CD14-positive monocyte (primary cell): ENCODE measurements at regions not wholly inside any gene's neighbourhood (a gene's known extent, or its start where the extent isn't known, plus 50 kb on each side); places are given as distances from the start of the nearest gene placed in this dataset.

ENCODE experiments used
- DNase-seq, 3 donors: peaks; one replicate each; pipeline ENCODE4 v3.0.0-alpha.2; 2011 to 2022
- H2AFZ ChIP-seq: 2 replicates; pipeline ENCODE4 v1.6.0; 2012; ENCODE audit warnings: mild to moderate bottlenecking, low read depth, low read length, inconsistent platforms; ENCODE audit not compliant: insufficient read depth, poor library complexity, severe bottlenecking
- H3K27ac ChIP-seq, 2 donors: 1 replicate in 1 of 2; 2 replicates in 1 of 2; pipeline ENCODE4 v1.5.1; 2012 to 2013; ENCODE audit warnings: low read length in 2 of 2, control low read depth in 1 of 2, inconsistent platforms in 1 of 2, low read depth in 1 of 2, mild to moderate bottlenecking in 1 of 2
- H3K27me3 ChIP-seq, 2 donors: one replicate each; pipeline versions ENCODE4 v1.6.0 to v1.6.1; 2011 to 2013; ENCODE audit warnings: low read length in 2 of 2; ENCODE audit not compliant: control insufficient read depth in 2 of 2, insufficient read depth in 2 of 2
- H3K36me3 ChIP-seq, 2 donors: replicated peaks in 1 of 2; 1 replicate in 1 of 2; 2 replicates in 1 of 2; pipeline versions ENCODE4 v1.5.1 to v1.6.1; 2012 to 2013; ENCODE audit warnings: low read length in 2 of 2, control low read depth in 1 of 2, inconsistent platforms in 1 of 2, mild to moderate bottlenecking in 1 of 2; ENCODE audit not compliant: insufficient read depth in 2 of 2, control insufficient read depth in 1 of 2
- H3K4me1 ChIP-seq, 2 donors: 1 replicate in 1 of 2; 2 replicates in 1 of 2; pipeline versions ENCODE4 v1.5.1 to v1.6.1; 2012 to 2013; ENCODE audit warnings: low read length in 2 of 2, control low read depth in 1 of 2, inconsistent platforms in 1 of 2, mild to moderate bottlenecking in 1 of 2, moderate library complexity in 1 of 2; ENCODE audit not compliant: insufficient read depth in 2 of 2, control insufficient read depth in 1 of 2
- H3K4me2 ChIP-seq: replicated peaks from 2 replicates; pipeline ENCODE3; 2012; ENCODE audit warnings: low read length, moderate library complexity, mild to moderate bottlenecking; ENCODE audit not compliant: poor library complexity, severe bottlenecking; ENCODE audit errors: extremely low read depth
- H3K4me3 ChIP-seq, 3 experiments: fragments of 200-600 bp in 1 of 3; sonication (generic) in 1 of 3; replicated peaks in 1 of 3; 1 replicate in 2 of 3; 2 replicates in 1 of 3; pipeline ENCODE4 v1.5.1; 2011 to 2013; ENCODE audit warnings: low read length in 3 of 3, mild to moderate bottlenecking in 3 of 3, control low read depth in 2 of 3, low read depth in 2 of 3, inconsistent platforms in 1 of 3, moderate library complexity in 1 of 3
- H3K79me2 ChIP-seq: 2 replicates; pipeline ENCODE4 v1.6.0; 2012; ENCODE audit warnings: mild to moderate bottlenecking, control low read depth, inconsistent platforms, low read length, moderate library complexity; ENCODE audit not compliant: insufficient read depth
- H3K9ac ChIP-seq: 2 replicates; pipeline ENCODE4 v1.6.0; 2017; ENCODE audit warnings: low read length, mild to moderate bottlenecking; ENCODE audit not compliant: insufficient read depth, poor library complexity, severe bottlenecking
- H3K9me3 ChIP-seq, 2 donors: replicated peaks in 1 of 2; 1 replicate in 1 of 2; 2 replicates in 1 of 2; pipeline versions ENCODE4 v1.5.1 to v1.6.1; 2012 to 2013; ENCODE audit warnings: low read length in 2 of 2, control low read depth in 1 of 2; ENCODE audit not compliant: control insufficient read depth in 1 of 2, insufficient read depth in 1 of 2
- H4K20me1 ChIP-seq: 2 replicates; pipeline ENCODE4 v1.6.0; 2012; ENCODE audit warnings: mild to moderate bottlenecking, low read length, control low read depth, moderate library complexity; ENCODE audit not compliant: insufficient read depth
- H3K27ac Mint-ChIP-seq, 7 donors: one replicate each; pipeline ENCODE4 v1.8.0; 2020; ENCODE audit warnings: mild to moderate bottlenecking in 7 of 7, mixed read lengths in 7 of 7, moderate library complexity in 6 of 7, inconsistent platforms in 2 of 7
- H3K27me3 Mint-ChIP-seq, 3 donors: one replicate each; pipeline ENCODE4 v1.8.0; 2021 to 2022; ENCODE audit warnings: low read depth in 3 of 3, mild to moderate bottlenecking in 3 of 3, mixed read lengths in 3 of 3, moderate library complexity in 3 of 3, inconsistent platforms in 1 of 3
- H3K36me3 Mint-ChIP-seq, 2 donors: one replicate each; pipeline ENCODE4 v1.8.0; 2020; ENCODE audit warnings: mixed read lengths in 2 of 2, inconsistent platforms in 1 of 2, mild to moderate bottlenecking in 1 of 2
- H3K4me1 Mint-ChIP-seq: one replicate; pipeline ENCODE4 v1.8.0; 2020; ENCODE audit warnings: mild to moderate bottlenecking, mixed read lengths
- H3K4me3 Mint-ChIP-seq, 2 donors: one replicate each; pipeline ENCODE4 v1.8.0; 2020; ENCODE audit warnings: mild to moderate bottlenecking in 2 of 2, mixed read lengths in 2 of 2, moderate library complexity in 1 of 2
- H3K9me3 Mint-ChIP-seq, 7 donors: one replicate each; pipeline ENCODE4 v1.8.0; 2020 to 2022; ENCODE audit warnings: mixed read lengths in 7 of 7, mild to moderate bottlenecking in 6 of 7, moderate library complexity in 6 of 7, inconsistent platforms in 2 of 7
- WGBS: methylation state at CpG from one replicate; pipeline ENCODE4 v1.1.5; 2013; ENCODE audit warnings: missing lambda C conversion rate; ENCODE audit not compliant: insufficient coverage; 5-methylcytosine and 5-hydroxymethylcytosine counted together
- intact Hi-C, 2 donors: fragments of 100-400 bp; cut with micrococcal nuclease; formaldehyde crosslinking; loops; one replicate each; pipeline versions ENCODE4 v1.15.0 to v1.15.1; 2023
- TF ChIP-seq, protein P1 (sequence below): fragments of 200-600 bp; IDR thresholded peaks from one replicate; pipeline ENCODE4 v1.8.0; 2022; ENCODE audit warnings: antibody characterized with exemption, mild to moderate bottlenecking

GRCh38 chr14:98761993-98762392 lies 510.0 kb downstream of the BCL11B start:
- Mint-ChIP-seq H3K9me3 (peaks cover 11 to 32% (median 19%) of the 10 kb centered on the region in 7 donors), H3K4me1 (no peaks in the 10 kb centered on the region), H3K4me3 (no peak overlapping the region), H3K27ac (no peak overlapping the region), H3K27me3 (peaks cover 0 to 2% (median 0%) of the 10 kb centered on the region in 3 donors), H3K36me3 (no peaks in the 10 kb centered on the region)
- Histone ChIP-seq H2AFZ (no peak overlapping the region), H4K20me1 (no peaks in the 10 kb centered on the region), H3K79me2 (no peaks in the 10 kb centered on the region), H3K9ac (no peak overlapping the region), H3K4me3 (no peak overlapping the region), H3K27ac (no peak overlapping the region), H3K4me1 (no peaks in the 10 kb centered on the region), H3K4me2 (no peak overlapping the region), H3K27me3 (no peaks in the 10 kb centered on the region), H3K36me3 (no peaks in the 10 kb centered on the region), H3K9me3 (peaks cover 11 to 15% of the 10 kb centered on the region in 2 donors)
- WGBS, result no CpG with 5 or more reads among the region's 1 CpG
- intact Hi-C loops, result no loop called here
- TF ChIP-seq, protein P1, sequence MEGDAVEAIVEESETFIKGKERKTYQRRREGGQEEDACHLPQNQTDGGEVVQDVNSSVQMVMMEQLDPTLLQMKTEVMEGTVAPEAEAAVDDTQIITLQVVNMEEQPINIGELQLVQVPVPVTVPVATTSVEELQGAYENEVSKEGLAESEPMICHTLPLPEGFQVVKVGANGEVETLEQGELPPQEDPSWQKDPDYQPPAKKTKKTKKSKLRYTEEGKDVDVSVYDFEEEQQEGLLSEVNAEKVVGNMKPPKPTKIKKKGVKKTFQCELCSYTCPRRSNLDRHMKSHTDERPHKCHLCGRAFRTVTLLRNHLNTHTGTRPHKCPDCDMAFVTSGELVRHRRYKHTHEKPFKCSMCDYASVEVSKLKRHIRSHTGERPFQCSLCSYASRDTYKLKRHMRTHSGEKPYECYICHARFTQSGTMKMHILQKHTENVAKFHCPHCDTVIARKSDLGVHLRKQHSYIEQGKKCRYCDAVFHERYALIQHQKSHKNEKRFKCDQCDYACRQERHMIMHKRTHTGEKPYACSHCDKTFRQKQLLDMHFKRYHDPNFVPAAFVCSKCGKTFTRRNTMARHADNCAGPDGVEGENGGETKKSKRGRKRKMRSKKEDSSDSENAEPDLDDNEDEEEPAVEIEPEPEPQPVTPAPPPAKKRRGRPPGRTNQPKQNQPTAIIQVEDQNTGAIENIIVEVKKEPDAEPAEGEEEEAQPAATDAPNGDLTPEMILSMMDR, result no peak
- DNase-seq, result no peak

GRCh38 chr14:98766818-98767217 lies 505.2 kb downstream of the BCL11B start:
- TF ChIP-seq, protein P1, result no peak
- Mint-ChIP-seq H3K4me3 (no peak overlapping the region), H3K4me1 (no peaks in the 10 kb centered on the region), H3K27me3 (peaks cover 0 to 2% (median 2%) of the 10 kb centered on the region in 3 donors), H3K36me3 (no peaks in the 10 kb centered on the region), H3K9me3 (peaks cover 0 to 18% (median 13%) of the 10 kb centered on the region in 7 donors), H3K27ac (peak overlapping the region in 2 of 7 donors; percentile 54 to 56)
- no peaks in the 10 kb centered on the region for H3K36me3 ChIP-seq
- H3K27ac ChIP-seq, result no peak overlapping the region
- 94% methylated on average over 3 of the region's 4 CpGs for WGBS
- no peak for DNase-seq
- no peak overlapping the region for H3K4me2 ChIP-seq
- no peaks in the 10 kb centered on the region for H3K4me1 ChIP-seq
- H3K79me2 ChIP-seq, result no peaks in the 10 kb centered on the region
- H3K27me3 ChIP-seq, result no peaks in the 10 kb centered on the region
- H3K9me3 ChIP-seq, result peaks cover 5 to 7% of the 10 kb centered on the region in 2 donors
- no peak overlapping the region for H3K9ac ChIP-seq
- H4K20me1 ChIP-seq, result no peaks in the 10 kb centered on the region
- H3K4me3 ChIP-seq, result no peak overlapping the region
- intact Hi-C loops, result no loop called here
- H2AFZ ChIP-seq, result no peak overlapping the region
